HG03432 (cell line): ENCODE measurements at regions not wholly inside any gene's neighbourhood (a gene's known extent, or its start where the extent isn't known, plus 50 kb on each side); places are given as distances from the start of the nearest gene placed in this dataset.
"Not testable (repeated sequence)": the region's sequence is repeated elsewhere in the genome, so short reads cannot be mapped to it uniquely, and the experiment has no call there.

ENCODE experiments used
- ATAC-seq: cut with Tn5 transposase; IDR thresholded peaks from one replicate; pipeline ENCODE4 v1.9.1; 2021; ENCODE audit warnings: mild to moderate bottlenecking, moderate library complexity; ENCODE audit not compliant: unreplicated experiment

DNA sequence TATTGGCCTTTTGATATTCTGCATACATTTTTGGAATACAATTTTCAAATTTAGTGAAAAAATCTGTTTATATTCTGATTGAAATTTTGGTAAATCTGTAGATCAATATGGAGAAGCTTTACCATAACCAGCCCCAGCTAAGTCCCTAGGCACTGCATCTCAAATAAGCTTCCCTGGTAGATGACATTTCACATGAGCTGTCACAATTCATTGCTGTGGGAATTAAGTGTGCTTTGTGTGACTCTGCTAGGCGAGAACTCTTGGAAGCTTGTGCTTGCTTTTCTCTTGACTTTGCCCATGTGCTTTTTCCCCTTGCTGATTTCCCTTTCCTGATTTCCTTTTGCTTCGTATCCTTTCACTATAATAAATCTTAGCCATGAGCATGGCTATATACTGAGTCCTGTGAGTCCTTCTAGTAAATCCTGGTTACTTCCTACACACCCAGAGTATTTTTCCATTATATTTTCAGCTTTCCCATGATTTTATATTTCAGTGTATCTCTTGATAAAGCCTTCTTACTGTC is 166.5 kb upstream of the MMS22L start:
- no peak for ATAC-seq

- ATAC-seq: no peak
These were observed 167.1 kb upstream of the MMS22L start for GRCh38 chr6:97450087-97450486.

- ATAC-seq: no peak
These were observed 173.1 kb upstream of the MMS22L start for GRCh38 chr6:97456070-97456469.

GRCh38 chr6:97459535-97459934 is 176.5 kb upstream of the MMS22L start:
- ATAC-seq: no peak

DNA sequence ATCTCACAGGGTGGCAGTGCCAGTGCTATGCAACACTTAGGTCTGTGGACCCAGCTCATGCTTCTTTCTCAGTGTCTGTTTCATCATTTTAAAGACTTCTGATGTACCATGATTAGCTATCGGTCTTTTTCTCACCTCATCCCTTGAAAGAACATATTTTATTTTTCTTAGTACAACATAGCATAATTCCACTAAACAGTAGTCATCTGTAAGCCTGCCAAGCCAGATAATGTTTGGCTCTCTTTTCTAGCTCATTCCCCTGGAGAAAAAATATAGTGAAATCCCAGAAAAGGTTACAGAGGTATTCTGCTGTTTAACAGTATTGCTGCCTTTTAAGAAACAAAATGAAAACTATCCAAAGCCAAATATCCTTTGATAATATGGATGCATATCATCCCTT is 177.0 kb upstream of the MMS22L start:
- no peak for ATAC-seq

GRCh38 chr6:97460394-97461080 is 177.5 kb upstream of the MMS22L start:
- no peak for ATAC-seq

DNA sequence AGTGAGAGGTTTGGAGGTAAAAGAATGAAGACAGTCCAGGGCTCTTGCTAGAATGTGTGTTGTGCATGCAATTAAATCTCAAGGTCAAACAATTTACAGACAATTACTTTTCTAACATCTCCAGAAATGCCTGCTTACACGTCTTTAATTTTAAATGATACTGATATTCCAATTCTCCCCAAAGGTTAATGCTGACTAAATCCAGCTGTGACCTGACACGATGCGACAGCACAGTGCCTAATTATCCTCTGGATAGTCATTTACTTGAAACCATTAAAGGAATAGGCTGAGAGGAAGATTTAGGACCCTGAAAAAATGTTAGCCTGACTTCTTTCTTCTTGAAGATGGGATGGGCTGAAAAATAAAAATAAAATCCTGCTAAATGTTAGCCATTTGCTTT is 178.2 kb upstream of the MMS22L start:
- no peak for ATAC-seq

- no peak for ATAC-seq
These were observed 179.0 kb upstream of the MMS22L start for GRCh38 chr6:97462031-97462430.

DNA sequence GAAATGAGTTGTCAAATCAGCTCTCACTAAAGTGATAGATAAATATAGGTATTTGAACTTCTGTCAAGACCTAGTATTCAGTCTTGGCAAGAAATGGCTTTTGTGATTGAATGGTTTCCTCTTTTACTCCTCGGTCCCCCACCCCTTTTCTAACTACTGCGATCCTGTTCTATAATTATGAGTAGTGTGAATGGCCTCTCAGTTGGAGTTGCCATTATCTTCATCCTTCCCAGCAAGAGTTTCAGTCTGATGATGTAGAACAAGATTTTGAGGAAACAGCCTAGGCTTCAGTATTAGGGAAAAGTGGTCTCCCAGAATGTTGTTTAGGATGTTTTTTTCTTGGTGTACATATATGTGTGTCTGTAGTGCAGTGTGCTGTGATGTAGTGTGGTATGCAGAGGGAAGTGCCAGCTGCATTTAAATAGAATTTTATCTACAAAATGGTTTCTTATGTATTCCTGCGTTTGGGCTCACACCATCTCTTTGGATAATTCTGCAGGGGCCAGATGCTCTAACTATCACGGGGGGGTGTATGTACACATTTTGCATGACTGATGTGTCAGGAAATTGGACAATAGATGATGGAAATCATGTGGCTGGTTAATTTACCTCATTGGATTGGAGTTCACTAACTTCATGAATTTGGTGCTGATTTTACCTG is 180.1 kb upstream of the MMS22L start:
- ATAC-seq: no peak

DNA sequence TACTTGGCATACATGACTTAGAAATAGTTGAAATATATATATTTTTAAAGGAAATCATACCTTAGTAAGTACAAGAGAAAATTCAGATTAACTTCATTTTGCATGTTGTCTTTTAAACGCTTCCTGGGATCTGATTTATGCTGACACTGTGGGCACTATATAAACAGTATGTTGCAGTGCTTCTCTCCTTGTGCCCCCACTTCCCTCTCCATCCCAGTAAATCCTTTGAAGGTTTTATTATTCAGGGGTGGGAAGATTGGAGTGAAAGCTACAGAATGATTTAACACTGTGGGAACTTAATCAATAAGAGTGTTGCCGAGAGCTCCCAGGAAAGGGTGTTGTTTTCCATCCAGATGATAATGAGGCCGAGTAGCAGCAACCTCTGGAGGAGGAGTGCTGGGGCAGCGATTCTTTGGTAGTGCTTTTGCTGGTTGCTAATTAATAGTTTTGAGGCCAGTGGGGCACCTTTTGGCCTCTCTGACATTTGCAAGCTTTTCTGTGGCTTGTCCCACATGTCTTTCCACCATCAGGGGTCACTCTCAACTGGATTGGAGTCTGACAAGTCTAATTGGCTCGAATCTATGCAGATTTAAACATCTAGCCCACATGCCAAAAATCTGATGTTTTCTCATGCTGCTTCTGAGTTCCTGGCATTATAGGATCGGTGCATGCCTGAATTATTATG is 183.0 kb upstream of the MMS22L start:
- ATAC-seq: no peak

DNA sequence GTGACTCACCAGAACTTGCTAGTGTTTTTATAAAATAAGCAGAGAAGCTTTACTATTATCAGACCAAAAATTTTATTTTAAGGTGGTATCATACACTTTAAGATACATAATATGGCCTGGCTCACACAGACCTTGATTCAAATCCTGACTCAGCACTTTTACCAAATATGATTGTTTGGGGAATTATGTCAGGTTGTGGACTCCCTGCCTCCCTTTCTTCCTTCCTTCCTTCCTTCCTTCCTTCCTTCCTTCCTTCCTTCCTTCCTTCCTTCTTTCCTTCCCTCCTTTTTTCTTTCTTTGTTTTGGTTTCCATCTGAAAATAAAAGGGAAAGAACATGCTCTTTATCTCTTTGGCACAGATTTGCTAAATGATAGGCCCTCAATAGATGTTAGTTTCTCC is 186.0 kb upstream of the MMS22L start:
- no peak for ATAC-seq

DNA sequence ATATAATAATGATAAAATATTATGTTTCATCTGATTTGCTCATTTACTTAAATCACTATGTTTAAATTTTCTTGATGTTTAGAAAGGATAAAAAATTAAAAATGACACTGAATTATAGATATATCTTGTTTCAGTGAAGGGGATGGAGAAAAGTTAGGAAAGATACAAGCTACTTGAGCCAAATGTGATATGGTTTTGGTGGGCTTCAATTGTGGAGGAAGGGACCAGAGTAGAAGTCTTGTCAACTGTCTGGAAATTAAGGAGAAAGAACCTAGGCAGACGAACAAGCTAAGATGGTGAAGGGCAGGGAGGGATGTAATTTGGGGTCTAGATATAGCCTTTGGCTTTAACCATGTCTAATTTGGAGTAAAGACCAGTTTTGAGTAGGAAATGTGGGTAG is 186.4 kb upstream of the MMS22L start:
- no peak for ATAC-seq

DNA sequence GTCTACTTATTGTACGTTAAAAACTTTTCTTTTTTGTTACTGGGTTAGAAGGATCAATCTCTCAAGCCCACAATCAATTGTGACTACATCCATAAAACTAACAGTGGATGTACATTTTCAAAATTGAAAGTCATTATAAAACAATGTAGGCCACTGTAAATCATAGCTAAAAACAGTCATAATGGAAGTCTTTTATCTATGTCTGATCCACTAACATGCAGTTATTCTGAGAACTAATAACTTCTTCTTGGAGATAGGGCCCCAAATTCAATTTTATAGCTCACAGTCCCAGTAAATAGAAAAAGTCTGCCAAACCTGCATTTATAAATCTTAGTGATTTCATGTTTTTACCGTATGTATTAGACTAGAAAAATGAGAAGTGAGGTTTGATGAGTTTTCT is 187.3 kb upstream of the MMS22L start:
- ATAC-seq: no peak

DNA sequence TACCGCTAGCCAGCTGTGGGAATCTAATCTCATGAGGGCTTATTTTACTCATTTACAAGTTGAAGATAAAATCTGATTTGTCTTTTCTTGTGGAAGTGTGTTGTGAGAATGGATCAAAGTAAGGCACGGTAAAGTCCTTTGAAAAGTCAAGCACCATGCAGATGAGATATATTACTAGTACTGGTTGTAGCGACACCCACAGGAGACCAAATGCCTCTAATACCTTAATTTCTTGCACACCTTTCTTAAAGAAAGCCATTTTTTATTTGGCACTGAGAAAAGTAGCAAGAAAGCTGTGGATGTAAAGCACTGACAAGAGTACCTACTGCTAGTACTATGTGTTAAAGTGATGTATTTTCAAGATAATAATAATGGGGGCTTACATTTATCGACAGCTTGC is 191.0 kb upstream of the MMS22L start:
- ATAC-seq: no peak

DNA sequence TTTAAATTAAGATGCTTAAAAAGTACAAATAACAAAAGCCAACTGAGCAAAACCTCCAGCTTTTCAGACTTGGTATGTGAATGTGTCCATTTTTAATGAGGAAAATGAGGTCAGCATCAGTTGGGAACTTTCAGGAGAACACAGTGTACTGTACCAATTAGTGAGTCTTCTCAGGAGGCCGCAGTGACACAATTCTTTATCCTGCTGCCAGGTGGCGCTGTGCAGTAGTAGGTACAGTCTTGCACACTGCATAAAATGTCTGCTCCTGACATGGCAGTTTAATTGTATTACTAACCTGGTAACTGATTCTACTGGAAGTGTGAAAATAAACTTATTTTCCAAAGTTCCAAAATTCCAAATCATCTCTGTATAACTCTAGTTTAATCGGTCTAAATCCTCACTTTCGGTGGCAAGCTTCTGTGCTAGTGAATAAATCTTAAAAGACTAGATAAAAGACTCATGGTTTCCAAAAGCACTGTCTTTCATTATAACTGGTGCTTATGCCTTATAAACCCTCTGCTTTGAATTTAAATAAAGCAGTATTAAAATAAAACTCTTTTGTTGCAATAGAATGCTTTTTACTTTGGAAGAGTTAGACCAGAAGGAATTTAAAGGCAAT is 214.8 kb upstream of the MMS22L start:
- ATAC-seq: peak; percentile 98

GRCh38 chr6:97501853-97502252 is 218.8 kb upstream of the MMS22L start:
- no peak for ATAC-seq

- no peak for ATAC-seq
These were observed 225.6 kb upstream of the MMS22L start for GRCh38 chr6:97508646-97509045.

DNA sequence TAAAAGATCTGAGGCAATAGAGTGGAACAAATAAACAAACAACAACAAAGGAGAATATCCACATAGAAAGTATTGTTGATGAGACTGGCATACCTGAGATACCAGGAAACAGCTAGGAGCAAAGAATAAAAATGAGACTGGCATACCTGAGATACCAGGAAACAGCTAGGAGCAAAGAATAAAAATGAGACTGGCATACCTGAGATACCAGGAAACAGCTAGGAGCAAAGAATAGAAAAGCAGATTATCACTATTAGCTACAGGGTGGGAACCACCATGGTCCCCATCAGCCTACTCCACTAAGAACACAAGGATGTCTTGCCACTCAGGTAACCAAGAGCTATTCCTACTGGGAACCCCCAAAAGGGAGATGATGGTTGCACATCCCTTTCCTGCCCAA is 230.2 kb upstream of the MMS22L start:
- ATAC-seq: not testable (repeated sequence)

- no peak for ATAC-seq
These were observed 241.8 kb upstream of the MMS22L start for GRCh38 chr6:97524811-97525210.

- ATAC-seq: no peak
These were observed 252.8 kb upstream of the MMS22L start for GRCh38 chr6:97535800-97536199.

DNA sequence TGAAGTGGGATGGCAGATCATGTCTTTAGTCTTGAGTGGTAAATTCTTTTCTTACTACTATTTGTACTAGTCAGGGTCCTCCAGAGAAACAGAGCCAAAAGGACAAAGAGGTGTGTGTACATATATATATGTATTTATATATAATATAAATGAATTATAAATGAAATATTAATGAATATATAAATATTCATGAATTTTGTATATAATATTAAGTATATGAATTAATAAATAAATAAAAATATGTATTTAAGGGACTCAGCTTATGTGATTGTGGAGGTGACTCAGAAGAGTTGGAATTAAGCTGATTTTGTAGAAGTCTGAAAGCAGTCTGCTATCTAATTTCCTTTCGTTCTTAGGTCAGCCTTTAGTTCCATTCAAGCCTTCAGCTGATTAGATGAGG is 265.3 kb upstream of the MMS22L start:
- ATAC-seq: no peak

DNA sequence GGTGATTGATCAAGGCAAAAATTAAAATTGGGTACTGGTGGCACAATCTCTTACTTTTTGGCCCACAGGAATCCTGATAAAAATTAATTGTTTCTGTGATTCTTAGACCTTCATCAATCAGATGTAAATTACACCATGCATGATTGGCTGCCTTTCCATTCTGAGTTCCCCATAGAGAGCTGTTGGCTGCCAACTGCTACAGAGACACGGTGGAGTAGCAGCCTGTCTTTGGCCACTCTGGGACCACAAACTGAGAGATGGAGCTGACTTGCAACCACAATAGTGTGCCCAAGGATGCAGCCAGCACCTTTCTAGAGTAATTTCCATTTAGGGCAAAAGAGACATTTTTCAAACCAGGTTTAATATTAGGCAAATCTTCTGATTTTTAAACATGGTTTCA is 274.3 kb upstream of the MMS22L start:
- ATAC-seq: no peak
